Duodenal mucosa (tissue), 2 donors: ENCODE measurements at regions not wholly inside any gene's neighbourhood (a gene's known extent, or its start where the extent isn't known, plus 50 kb on each side); places are given as distances from the start of the nearest gene placed in this dataset.
"Not testable (repeated sequence)": the region's sequence is repeated elsewhere in the genome, so short reads cannot be mapped to it uniquely, and the experiment has no call there.

ENCODE experiments used
- H3K27ac ChIP-seq: one replicate; pipeline ENCODE4 v1.7.0; 2013; ENCODE audit warnings: low read depth, low read length
- H3K27me3 ChIP-seq, 2 donors: one replicate each; pipeline ENCODE4 v1.7.0; 2013; ENCODE audit warnings: low read length in 2 of 2, control low read depth in 1 of 2; ENCODE audit not compliant: insufficient read depth in 2 of 2, control insufficient read depth in 1 of 2
- H3K36me3 ChIP-seq, 2 donors: one replicate each; pipeline ENCODE4 v1.7.0; 2013; ENCODE audit warnings: low read length in 2 of 2, control low read depth in 1 of 2; ENCODE audit not compliant: insufficient read depth in 2 of 2, control insufficient read depth in 1 of 2
- H3K4me1 ChIP-seq, 2 donors: one replicate each; pipeline ENCODE4 v1.7.0; 2013; ENCODE audit warnings: low read length in 2 of 2, control low read depth in 1 of 2; ENCODE audit not compliant: insufficient read depth in 2 of 2, control insufficient read depth in 1 of 2
- H3K4me3 ChIP-seq, 2 donors: one replicate each; pipeline ENCODE4 v1.7.0; 2013; ENCODE audit warnings: low read length in 2 of 2, low read depth in 1 of 2
- H3K9ac ChIP-seq, 2 donors: one replicate each; pipeline ENCODE4 v1.7.0; 2013; ENCODE audit warnings: low read length in 2 of 2, low read depth in 1 of 2
- H3K9me3 ChIP-seq, 2 donors: one replicate each; pipeline ENCODE4 v1.7.0; 2013; ENCODE audit warnings: low read length in 2 of 2, control low read depth in 1 of 2; ENCODE audit not compliant: control insufficient read depth in 1 of 2

DNA sequence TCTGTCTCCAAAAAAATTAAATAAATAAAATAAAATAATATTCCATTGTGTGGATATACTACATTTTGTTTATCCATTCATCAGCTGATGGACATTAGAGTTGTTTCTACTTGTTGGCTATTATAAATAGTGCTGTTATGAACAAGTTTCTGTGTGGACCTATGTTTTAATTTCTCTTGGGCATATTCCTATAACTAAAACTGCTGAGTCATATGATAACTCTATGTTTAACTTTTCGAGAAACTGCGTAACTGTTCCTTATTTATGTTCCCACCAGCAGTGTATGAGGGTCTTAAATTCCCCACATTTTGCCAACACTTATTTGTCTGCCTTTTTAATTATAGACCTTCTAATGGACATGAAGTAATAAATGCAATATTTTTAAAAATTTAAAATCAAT, 80.0 kb upstream of the XIST start:
- no peak overlapping the region for H3K4me3 ChIP-seq
- H3K4me1 ChIP-seq, result no peaks in the 10 kb centered on the region
- no peak overlapping the region for H3K9ac ChIP-seq
- no peaks in the 10 kb centered on the region for H3K36me3 ChIP-seq
- H3K27me3 ChIP-seq, result no peaks in the 10 kb centered on the region
- H3K27ac ChIP-seq, result no peak overlapping the region
- H3K9me3 ChIP-seq, result no peaks in the 10 kb centered on the region

DNA sequence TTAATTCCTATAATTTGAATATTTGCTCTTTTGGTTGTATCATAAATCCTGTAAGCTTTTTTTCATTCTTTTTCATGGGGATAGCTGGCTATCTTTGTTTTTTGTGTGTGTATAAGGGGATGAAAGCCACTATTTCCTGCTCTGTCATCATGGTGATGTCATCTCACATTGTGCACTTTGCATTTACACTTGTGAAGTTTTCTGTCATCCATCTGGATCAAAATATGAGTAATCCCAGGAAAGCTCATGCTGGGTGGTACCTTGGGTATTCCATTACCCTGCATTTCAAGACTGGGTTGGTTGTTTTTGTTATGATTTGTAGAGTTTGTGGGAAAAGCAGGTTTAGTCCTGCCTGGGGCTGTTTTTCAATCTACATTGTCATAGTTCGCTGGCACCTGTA, 77.8 kb upstream of the XIST start:
- H3K4me1 ChIP-seq, result no peaks in the 10 kb centered on the region
- H3K27me3 ChIP-seq, result no peaks in the 10 kb centered on the region
- H3K36me3 ChIP-seq, result no peaks in the 10 kb centered on the region
- no peak overlapping the region for H3K9ac ChIP-seq
- no peaks in the 10 kb centered on the region for H3K9me3 ChIP-seq
- no peak overlapping the region for H3K27ac ChIP-seq
- no peak overlapping the region for H3K4me3 ChIP-seq

DNA sequence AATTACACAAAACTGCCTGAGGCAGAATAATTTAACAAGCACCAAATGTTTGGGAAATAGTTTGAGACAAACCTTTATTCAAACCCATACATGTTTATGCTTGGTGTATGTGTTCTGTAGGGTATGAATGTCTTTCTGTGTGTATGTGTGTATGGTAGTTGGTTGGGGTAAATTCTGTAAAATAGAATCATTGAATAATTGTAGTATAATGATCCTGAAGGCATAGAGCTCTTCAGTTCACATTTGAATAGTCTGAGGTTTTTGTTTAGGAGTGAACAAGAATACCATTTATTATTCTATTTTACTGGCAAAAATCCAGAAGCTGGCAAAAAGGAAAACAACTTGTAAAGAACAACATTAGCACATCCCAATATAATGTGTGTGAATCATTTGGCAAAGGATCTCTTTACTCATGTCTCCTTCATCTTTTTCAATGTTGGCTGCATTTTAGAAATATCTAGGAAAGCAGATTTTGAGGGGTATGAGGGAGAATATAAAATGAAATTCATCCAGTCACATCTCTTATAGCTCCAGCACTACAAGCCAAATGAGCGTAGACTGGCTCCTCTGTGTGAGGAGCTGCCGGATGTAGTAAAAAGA, 70.4 kb upstream of the XIST start:
- H3K36me3 ChIP-seq, result no peaks in the 10 kb centered on the region
- no peak overlapping the region for H3K4me3 ChIP-seq
- H3K4me1 ChIP-seq, result peaks cover 0 to under 1% of the 10 kb centered on the region in 2 donors
- no peak overlapping the region for H3K9ac ChIP-seq
- H3K27me3 ChIP-seq, result no peaks in the 10 kb centered on the region
- H3K9me3 ChIP-seq, result no peaks in the 10 kb centered on the region
- H3K27ac ChIP-seq, result no peak overlapping the region

DNA sequence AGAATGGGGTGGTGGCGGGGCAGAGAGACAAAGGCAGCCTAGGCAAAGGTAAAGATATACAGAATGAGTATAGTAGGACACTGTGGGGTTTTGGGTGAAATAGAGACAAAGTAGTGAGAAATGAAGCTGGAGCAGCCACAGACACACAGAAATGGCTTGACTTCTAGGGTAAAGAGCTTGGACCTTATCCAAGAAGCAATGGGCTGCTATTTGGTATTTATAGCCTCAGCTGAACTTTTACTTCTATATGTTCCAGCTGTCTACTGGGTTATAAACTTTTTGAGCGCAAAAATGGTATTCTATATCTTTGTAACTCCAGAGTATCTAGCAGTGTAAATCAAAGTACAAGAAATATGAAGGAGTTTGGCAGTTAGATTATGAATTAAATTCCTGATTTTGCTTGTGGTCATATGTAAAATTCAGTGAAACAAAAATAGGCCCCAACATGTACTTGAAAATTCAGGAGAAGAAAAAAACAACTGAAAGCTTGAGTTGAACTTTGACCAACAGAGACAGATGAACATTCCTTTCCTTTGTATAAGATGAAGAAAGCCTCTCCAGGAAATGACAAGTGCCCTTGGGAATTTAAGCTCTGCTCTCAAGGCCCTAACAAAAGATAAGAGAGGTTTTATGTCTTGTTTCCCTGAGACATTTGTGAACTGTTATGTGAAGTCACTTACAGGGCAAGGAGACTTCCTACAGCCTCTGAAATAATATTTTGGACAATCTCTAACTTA, 64.6 kb upstream of the XIST start:
- no peak overlapping the region for H3K4me3 ChIP-seq
- no peaks in the 10 kb centered on the region for H3K9me3 ChIP-seq
- no peak overlapping the region for H3K27ac ChIP-seq
- H3K36me3 ChIP-seq, result no peaks in the 10 kb centered on the region
- no peaks in the 10 kb centered on the region for H3K27me3 ChIP-seq
- peaks cover 3 to 6% of the 10 kb centered on the region in 2 donors for H3K4me1 ChIP-seq
- no peak overlapping the region for H3K9ac ChIP-seq

DNA sequence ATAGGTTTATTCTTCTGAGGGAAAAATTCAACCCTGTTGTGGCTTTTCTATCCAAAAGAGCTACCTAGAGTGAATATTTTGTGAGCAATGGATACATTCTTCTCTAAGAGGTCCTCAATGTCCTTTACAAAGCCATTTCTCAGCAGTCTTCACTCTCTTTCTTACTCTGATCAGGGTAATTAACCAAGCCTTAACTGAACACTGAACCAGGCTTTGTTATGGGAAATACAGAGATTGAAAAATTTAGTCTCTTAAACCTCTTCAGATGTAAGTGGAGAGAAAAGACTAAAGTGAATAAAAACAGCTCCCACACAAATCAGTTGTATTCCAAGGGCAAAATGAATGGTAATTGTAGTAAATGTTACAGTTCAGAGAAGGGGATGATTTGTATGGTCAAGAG, 64.0 kb upstream of the XIST start:
- H3K4me3 ChIP-seq, result no peak overlapping the region
- no peaks in the 10 kb centered on the region for H3K9me3 ChIP-seq
- H3K9ac ChIP-seq, result no peak overlapping the region
- H3K27me3 ChIP-seq, result no peaks in the 10 kb centered on the region
- no peak overlapping the region for H3K27ac ChIP-seq
- H3K36me3 ChIP-seq, result no peaks in the 10 kb centered on the region
- peaks cover 3 to 6% of the 10 kb centered on the region in 2 donors for H3K4me1 ChIP-seq

DNA sequence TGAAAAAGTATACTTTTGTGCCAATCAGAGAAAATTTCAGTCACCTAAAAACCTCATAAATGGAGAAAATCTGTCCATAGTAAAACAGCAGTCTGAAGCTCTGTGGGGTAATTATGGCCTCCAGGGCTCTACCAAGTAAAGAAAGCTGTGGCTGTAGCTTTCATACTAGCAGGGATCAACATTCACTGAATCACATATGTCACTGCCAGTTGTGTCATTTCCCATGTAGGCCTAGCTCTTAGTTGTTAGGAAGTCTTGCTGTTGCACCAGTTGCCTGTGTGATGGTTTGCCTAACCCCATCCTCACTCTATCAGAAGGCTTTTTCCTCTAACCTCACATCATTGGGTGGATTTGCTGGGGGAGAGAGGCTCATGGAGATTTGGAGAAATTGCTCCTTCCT, 62.3 kb upstream of the XIST start:
- H3K27ac ChIP-seq, H3K4me3 ChIP-seq, H3K4me1 ChIP-seq, H3K9me3 ChIP-seq, H3K36me3 ChIP-seq, H3K9ac ChIP-seq, H3K27me3 ChIP-seq: not testable (repeated sequence)

DNA sequence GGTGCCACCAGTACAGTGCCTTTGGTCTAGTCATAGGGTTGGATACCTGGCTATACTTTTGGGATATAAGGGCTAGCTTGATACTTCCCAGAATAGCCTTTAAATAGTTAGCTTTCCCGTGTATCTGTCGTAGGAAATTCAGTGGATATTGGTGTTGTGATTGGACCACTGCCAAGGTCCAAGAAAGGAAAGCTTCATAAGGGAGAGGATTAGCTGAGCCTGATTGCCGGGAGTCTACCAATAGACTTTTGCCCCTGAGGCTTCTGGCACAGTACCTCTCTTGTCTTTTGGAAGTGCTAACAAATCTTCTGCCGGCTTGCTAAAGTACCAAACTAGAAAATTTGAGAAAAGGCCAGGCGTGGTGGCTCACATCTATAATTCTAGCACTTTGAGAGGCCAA, 61.1 kb upstream of the XIST start:
- H3K9ac ChIP-seq, result no peak overlapping the region
- H3K27ac ChIP-seq, result no peak overlapping the region
- no peaks in the 10 kb centered on the region for H3K9me3 ChIP-seq
- H3K4me1 ChIP-seq, result peaks cover 3 to 6% of the 10 kb centered on the region in 2 donors
- H3K4me3 ChIP-seq, result no peak overlapping the region
- no peaks in the 10 kb centered on the region for H3K36me3 ChIP-seq
- H3K27me3 ChIP-seq, result no peaks in the 10 kb centered on the region

DNA sequence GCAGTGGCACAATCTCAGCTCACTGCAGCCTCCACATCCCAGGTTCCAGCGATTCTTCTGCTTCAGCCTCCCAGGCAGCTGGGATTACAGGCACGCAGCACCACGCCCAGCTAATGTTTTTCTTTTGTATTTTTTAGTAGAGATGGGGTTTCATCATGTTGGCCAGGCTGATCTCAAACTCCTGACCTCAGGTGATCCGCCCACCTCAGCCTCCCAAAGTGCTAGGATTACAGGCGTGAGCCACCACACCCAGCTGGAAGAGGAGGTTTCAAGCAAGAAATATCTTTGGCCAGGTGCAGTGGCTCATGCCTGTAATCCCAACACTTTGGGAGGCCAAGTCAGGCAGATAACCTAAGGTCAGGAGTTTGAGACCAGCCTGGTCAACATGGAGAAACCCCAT, 59.4 kb upstream of the XIST start:
- not testable (repeated sequence) for H3K4me1 ChIP-seq, H3K9ac ChIP-seq, H3K4me3 ChIP-seq, H3K27me3 ChIP-seq, H3K27ac ChIP-seq, H3K9me3 ChIP-seq, H3K36me3 ChIP-seq

DNA sequence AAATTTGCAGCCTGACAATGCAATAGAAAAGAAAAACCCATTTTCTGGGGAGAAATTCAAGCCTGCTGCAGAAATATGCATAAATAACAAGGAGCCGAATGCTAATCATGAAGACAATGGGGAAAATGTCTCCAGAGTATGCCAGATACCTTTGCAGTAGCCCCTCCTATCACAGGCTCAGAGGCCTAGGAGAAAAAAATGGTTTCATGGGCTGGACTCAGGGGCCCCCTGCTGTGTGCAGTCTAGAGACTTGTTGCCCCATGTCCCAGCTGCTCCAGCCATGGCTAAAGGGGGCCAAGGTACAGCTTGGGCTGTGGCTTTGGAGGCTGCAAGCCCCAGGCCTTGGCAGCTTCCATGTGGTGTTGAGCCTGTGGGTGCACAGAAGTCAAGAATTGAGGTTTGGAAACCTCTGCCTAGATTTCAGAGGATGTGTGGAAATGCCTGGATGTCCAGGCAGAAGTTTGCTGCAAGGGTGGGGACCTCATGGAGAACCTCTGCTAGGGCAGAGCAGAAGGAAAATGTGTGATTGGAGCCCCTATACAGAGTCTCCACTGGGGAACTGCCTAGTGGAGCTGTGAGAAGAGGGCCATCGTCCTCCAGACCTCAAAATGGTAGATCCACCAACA, 53.3 kb upstream of the XIST start:
- not testable (repeated sequence) for H3K9ac ChIP-seq, H3K4me3 ChIP-seq, H3K36me3 ChIP-seq, H3K27ac ChIP-seq, H3K27me3 ChIP-seq, H3K4me1 ChIP-seq, H3K9me3 ChIP-seq

DNA sequence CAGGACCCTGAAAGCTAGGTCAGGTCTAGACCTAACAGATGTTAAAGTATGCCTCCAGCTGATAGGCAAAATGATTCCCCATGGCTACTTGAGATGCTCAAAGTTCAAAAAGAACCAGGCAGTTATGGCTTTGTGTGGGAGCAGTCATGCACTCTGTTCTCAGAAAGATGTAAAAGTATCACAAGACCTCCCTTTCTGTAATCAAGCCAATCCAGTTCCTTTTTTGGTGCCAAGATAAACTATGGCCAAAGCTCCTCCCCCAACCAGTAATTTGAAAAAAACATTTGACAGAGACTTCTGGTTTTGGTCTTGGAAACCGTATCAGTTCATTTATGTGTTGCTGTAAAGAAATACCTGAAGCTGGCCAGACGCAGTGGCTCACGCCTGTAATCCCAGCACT, 51.4 kb upstream of the XIST start:
- Histone ChIP-seq H3K27ac (no peak overlapping the region), H3K4me3 (no peak overlapping the region), H3K36me3 (no peaks in the 10 kb centered on the region)

More for the DNA sequence above, 51.4 kb upstream of the XIST start:
- H3K27me3 ChIP-seq, result no peaks in the 10 kb centered on the region
- H3K9ac ChIP-seq, result no peak overlapping the region
- no peaks in the 10 kb centered on the region for H3K4me1 ChIP-seq
- no peaks in the 10 kb centered on the region for H3K9me3 ChIP-seq
